ENCODE measurements at regions not wholly inside any gene's neighbourhood (a gene's known extent, or its start where the extent isn't known, plus 50 kb on each side); places are given as distances from the start of the nearest gene placed in this dataset.

DNA sequence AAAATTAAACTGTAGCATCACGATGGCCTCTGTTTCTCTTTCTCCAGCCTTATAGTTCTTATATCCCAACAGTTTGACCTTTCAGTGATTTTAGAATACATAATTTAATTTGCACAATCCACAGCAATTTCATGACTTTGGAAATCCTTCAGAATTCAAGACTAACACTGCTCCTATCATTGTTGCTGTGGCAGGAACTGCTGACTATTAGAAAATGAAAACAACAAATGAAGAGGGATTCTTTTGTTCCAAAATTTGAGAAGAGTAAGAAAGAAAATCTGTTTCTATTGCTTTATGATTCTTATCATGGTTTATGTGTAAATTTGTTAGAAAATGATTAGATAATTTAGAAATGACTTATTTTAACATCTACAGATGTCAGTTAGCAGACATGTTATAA lies 604.0 kb upstream of the ADGRB3 start (continued):
- TF ChIP-seq, protein P1, sequence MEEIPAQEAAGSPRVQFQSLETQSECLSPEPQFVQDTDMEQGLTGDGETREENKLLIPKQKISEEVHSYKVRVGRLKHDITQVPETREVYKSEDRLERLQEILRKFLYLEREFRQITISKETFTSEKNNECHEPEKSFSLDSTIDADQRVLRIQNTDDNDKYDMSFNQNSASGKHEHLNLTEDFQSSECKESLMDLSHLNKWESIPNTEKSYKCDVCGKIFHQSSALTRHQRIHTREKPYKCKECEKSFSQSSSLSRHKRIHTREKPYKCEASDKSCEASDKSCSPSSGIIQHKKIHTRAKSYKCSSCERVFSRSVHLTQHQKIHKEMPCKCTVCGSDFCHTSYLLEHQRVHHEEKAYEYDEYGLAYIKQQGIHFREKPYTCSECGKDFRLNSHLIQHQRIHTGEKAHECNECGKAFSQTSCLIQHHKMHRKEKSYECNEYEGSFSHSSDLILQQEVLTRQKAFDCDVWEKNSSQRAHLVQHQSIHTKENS (CRISPR knock-in tag; IDR thresholded peaks at IDR 0.05): no peak
- TF ChIP-seq MAFG (tag; conservative IDR thresholded peaks at IDR 0.05) (peak; percentile 47), ZNF316 (IDR thresholded peaks at IDR 0.05) (peak; percentile 81), TEAD2 (tag; IDR thresholded peaks at IDR 0.05) (no peak), NCOA1 (IDR thresholded peaks at IDR 0.05; ENCODE audit: low read depth) (no peak)
- TF ChIP-seq, protein P2, sequence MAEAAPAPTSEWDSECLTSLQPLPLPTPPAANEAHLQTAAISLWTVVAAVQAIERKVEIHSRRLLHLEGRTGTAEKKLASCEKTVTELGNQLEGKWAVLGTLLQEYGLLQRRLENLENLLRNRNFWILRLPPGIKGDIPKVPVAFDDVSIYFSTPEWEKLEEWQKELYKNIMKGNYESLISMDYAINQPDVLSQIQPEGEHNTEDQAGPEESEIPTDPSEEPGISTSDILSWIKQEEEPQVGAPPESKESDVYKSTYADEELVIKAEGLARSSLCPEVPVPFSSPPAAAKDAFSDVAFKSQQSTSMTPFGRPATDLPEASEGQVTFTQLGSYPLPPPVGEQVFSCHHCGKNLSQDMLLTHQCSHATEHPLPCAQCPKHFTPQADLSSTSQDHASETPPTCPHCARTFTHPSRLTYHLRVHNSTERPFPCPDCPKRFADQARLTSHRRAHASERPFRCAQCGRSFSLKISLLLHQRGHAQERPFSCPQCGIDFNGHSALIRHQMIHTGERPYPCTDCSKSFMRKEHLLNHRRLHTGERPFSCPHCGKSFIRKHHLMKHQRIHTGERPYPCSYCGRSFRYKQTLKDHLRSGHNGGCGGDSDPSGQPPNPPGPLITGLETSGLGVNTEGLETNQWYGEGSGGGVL (CRISPR knock-in tag; IDR thresholded peaks at IDR 0.05): no peak
- TF ChIP-seq, protein P3, sequence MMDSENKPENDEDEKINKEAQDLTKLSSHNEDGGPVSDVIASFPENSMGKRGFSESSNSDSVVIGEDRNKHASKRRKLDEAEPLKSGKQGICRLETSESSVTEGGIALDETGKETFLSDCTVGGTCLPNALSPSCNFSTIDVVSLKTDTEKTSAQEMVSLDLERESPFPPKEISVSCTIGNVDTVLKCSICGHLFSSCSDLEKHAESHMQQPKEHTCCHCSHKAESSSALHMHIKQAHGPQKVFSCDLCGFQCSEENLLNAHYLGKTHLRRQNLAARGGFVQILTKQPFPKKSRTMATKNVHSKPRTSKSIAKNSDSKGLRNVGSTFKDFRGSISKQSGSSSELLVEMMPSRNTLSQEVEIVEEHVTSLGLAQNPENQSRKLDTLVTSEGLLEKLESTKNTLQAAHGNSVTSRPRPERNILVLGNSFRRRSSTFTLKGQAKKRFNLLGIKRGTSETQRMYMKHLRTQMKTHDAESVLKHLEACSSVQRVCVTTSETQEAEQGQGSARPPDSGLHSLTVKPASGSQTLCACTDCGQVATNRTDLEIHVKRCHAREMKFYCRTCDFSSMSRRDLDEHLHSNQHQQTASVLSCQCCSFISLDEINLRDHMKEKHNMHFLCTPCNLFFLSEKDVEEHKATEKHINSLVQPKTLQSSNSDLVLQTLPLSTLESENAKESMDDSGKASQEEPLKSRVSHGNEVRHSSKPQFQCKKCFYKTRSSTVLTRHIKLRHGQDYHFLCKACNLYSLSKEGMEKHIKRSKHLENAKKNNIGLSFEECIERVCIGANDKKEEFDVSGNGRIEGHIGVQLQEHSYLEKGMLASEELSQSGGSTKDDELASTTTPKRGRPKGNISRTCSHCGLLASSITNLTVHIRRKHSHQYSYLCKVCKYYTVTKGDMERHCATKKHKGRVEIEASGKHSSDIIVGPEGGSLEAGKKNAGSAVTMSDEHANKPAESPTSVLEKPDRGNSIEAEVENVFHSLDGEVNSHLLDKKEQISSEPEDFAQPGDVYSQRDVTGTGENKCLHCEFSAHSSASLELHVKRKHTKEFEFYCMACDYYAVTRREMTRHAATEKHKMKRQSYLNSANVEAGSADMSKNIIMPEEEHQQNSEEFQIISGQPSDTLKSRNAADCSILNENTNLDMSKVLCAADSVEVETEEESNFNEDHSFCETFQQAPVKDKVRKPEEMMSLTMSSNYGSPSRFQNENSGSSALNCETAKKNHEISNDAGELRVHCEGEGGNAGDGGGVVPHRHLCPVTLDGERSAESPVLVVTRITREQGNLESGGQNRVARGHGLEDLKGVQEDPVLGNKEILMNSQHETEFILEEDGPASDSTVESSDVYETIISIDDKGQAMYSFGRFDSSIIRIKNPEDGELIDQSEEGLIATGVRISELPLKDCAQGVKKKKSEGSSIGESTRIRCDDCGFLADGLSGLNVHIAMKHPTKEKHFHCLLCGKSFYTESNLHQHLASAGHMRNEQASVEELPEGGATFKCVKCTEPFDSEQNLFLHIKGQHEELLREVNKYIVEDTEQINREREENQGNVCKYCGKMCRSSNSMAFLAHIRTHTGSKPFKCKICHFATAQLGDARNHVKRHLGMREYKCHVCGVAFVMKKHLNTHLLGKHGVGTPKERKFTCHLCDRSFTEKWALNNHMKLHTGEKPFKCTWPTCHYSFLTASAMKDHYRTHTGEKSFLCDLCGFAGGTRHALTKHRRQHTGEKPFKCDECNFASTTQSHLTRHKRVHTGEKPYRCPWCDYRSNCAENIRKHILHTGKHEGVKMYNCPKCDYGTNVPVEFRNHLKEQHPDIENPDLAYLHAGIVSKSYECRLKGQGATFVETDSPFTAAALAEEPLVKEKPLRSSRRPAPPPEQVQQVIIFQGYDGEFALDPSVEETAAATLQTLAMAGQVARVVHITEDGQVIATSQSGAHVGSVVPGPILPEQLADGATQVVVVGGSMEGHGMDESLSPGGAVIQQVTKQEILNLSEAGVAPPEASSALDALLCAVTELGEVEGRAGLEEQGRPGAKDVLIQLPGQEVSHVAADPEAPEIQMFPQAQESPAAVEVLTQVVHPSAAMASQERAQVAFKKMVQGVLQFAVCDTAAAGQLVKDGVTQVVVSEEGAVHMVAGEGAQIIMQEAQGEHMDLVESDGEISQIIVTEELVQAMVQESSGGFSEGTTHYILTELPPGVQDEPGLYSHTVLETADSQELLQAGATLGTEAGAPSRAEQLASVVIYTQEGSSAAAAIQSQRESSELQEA (IDR thresholded peaks at IDR 0.05; ENCODE audit: low read depth): no peak
- TF ChIP-seq, protein P4, sequence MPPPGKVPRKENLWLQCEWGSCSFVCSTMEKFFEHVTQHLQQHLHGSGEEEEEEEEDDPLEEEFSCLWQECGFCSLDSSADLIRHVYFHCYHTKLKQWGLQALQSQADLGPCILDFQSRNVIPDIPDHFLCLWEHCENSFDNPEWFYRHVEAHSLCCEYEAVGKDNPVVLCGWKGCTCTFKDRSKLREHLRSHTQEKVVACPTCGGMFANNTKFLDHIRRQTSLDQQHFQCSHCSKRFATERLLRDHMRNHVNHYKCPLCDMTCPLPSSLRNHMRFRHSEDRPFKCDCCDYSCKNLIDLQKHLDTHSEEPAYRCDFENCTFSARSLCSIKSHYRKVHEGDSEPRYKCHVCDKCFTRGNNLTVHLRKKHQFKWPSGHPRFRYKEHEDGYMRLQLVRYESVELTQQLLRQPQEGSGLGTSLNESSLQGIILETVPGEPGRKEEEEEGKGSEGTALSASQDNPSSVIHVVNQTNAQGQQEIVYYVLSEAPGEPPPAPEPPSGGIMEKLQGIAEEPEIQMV (tag; conservative IDR thresholded peaks at IDR 0.05; ENCODE audit: low read depth): no peak
- TF ChIP-seq, protein P5, sequence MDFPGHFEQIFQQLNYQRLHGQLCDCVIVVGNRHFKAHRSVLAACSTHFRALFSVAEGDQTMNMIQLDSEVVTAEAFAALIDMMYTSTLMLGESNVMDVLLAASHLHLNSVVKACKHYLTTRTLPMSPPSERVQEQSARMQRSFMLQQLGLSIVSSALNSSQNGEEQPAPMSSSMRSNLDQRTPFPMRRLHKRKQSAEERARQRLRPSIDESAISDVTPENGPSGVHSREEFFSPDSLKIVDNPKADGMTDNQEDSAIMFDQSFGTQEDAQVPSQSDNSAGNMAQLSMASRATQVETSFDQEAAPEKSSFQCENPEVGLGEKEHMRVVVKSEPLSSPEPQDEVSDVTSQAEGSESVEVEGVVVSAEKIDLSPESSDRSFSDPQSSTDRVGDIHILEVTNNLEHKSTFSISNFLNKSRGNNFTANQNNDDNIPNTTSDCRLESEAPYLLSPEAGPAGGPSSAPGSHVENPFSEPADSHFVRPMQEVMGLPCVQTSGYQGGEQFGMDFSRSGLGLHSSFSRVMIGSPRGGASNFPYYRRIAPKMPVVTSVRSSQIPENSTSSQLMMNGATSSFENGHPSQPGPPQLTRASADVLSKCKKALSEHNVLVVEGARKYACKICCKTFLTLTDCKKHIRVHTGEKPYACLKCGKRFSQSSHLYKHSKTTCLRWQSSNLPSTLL (IDR thresholded peaks at IDR 0.05): no peak

Measured in K562 (cell line).